Mucosa of stomach (tissue), 1 donor: ENCODE measurements at regions not wholly inside any gene's neighbourhood (a gene's known extent, or its start where the extent isn't known, plus 50 kb on each side); places are given as distances from the start of the nearest gene placed in this dataset.
"Not testable (repeated sequence)": the region's sequence is repeated elsewhere in the genome, so short reads cannot be mapped to it uniquely, and the experiment has no call there.

Experiments
- H3K27me3 ChIP-seq: one replicate; pipeline ENCODE4 v1.7.0; 2013; ENCODE audit warnings: mild to moderate bottlenecking, low read length; ENCODE audit not compliant: control insufficient read depth, insufficient read depth
- H3K36me3 ChIP-seq: one replicate; pipeline ENCODE4 v1.7.0; 2013; ENCODE audit warnings: low read length; ENCODE audit not compliant: control insufficient read depth, insufficient read depth
- H3K4me1 ChIP-seq: one replicate; pipeline ENCODE4 v1.7.0; 2013; ENCODE audit warnings: mild to moderate bottlenecking, low read length; ENCODE audit not compliant: control insufficient read depth, insufficient read depth
- H3K4me3 ChIP-seq: one replicate; pipeline ENCODE4 v1.7.0; 2013; ENCODE audit warnings: low read length
- H3K9ac ChIP-seq: one replicate; pipeline ENCODE4 v1.7.0; 2013; ENCODE audit warnings: mild to moderate bottlenecking, low read length, moderate library complexity
- H3K9me3 ChIP-seq: one replicate; pipeline ENCODE4 v1.7.0; 2013; ENCODE audit warnings: mild to moderate bottlenecking, low read length, moderate library complexity; ENCODE audit not compliant: control insufficient read depth
- donor health status: Pancreatic carcinoma.

DNA sequence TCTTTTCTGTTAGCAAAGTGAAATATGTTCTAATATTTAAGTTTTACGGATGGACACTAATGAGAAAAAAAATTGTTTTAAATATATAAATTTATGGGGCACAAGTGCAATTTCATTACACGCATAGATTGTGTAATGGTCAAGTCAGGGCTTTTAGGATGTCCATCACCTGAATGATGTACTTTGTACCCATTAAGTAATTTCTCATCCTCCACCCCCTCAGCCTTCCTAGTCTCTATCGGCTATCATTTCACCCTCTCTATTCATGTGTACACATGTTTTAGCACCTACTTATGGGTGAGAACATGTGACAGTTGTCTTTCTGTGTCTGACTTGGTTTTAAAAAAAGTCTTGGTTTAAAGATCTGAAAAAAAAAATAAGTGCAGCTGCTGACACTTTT lies 616.0 kb downstream of the IQCM start:
- Histone ChIP-seq H3K4me1 (no peaks in the 10 kb centered on the region), H3K9ac (no peak overlapping the region), H3K36me3 (no peaks in the 10 kb centered on the region), H3K9me3 (no peaks in the 10 kb centered on the region), H3K27me3 (no peaks in the 10 kb centered on the region), H3K4me3 (no peak overlapping the region)

DNA sequence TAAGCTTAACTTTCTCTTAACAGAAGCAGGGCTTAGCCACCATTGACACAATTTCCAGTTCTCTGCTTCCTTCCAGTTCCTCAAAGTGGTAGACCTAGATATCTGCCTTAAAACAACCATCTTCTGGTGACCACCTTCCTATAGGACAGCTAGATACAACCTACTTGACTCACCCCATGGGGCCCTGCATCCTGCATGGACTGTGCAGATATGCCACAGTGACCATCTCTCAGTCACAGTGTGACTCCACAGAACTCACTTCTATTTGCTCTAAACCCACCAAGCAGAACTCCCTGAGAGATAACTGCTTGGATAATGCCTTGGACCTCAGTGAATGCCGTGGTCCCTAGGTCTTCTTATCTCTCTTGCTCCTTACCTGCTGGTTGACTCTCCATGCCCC lies 621.6 kb downstream of the IQCM start:
- Histone ChIP-seq H3K4me1 (no peaks in the 10 kb centered on the region), H3K4me3 (no peak overlapping the region), H3K9ac (no peak overlapping the region), H3K9me3 (no peaks in the 10 kb centered on the region), H3K27me3 (no peaks in the 10 kb centered on the region), H3K36me3 (no peaks in the 10 kb centered on the region)

DNA sequence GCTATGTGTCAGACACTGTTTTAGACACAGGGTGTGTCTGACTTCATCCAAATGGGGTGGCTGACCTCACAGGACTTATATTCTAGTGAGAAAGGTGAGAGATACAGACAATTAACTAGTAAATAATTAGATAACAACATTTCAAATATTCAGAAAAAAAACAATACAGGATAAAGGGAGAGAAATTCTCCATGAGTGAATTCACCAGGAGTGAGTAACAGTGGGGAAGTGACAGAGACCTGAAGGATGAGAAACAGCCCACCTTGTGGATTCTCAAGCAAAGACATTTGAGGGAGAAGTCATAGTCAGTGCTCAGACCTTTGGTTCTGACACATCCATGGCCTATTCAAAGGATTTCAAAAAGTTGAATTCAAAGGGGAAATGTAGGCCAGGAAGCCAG lies 627.9 kb downstream of the IQCM start:
- H3K9me3 ChIP-seq, result no peaks in the 10 kb centered on the region
- H3K9ac ChIP-seq, result no peak overlapping the region
- H3K27me3 ChIP-seq, result no peaks in the 10 kb centered on the region
- H3K4me1 ChIP-seq, result no peaks in the 10 kb centered on the region
- H3K4me3 ChIP-seq, result no peak overlapping the region
- no peaks in the 10 kb centered on the region for H3K36me3 ChIP-seq

DNA sequence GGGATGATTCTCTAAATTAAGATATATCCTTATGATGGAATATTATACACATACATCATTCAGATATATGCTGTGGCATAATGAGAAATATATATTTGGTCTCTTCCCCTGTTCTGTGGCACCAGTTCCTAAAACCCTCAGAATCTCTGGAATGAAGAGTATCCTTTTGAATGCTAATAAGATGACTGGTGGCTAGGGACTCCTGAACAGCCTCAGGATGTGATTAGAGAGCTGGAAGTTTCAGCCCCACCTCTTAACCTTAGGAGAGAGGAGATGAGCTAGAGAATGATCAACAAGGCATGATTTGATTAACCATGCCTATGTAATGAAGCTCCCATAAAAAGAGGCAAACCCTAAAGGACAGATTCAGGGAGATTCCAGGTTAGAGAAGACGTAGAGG lies 632.0 kb downstream of the IQCM start:
- Histone ChIP-seq H3K4me1 (no peaks in the 10 kb centered on the region), H3K9ac (no peak overlapping the region), H3K9me3 (no peaks in the 10 kb centered on the region), H3K27me3 (no peaks in the 10 kb centered on the region), H3K36me3 (no peaks in the 10 kb centered on the region), H3K4me3 (no peak overlapping the region)

DNA sequence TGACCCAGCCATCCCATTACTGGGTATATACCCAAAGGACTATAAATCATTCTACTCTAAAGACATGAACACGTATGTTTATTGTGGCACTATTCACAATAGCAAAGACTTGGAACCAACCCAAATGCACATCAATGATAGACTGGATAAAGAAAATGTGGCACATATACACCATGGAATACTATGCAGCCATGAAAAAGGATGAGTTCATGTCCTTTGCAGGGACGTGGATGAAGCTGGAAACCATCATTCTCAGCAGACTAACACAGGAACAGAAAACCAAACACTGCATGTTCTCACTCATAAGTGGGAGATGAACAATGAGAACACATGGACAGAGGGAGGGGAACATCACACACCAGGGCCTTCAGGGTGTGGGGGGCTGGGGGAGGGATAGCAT lies 634.2 kb downstream of the IQCM start:
- H3K4me1 ChIP-seq, H3K36me3 ChIP-seq, H3K9ac ChIP-seq, H3K27me3 ChIP-seq, H3K9me3 ChIP-seq, H3K4me3 ChIP-seq: not testable (repeated sequence)

DNA sequence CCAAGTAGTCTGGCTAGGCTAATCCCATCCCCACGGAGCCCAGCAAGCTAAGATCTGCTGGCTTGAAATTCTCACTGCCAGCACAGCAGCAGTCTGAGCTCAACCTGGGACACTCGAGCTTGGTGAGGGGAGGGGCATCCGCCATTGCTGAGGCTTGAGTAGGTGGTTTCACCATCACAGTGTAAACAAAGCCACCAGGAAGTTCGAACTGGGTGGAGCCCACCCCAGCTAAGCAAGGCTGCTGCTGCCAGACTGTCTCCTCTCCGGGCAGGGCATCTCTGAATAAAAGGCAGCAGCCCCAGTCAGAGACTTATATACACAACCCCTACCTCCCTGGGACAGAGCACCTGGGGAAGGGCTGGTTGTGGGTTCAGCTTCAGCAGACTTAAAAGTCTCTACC lies 639.6 kb downstream of the IQCM start:
- Histone ChIP-seq H3K4me1 (no peaks in the 10 kb centered on the region), H3K27me3 (no peaks in the 10 kb centered on the region), H3K36me3 (no peaks in the 10 kb centered on the region), H3K9me3 (no peaks in the 10 kb centered on the region), H3K9ac (no peak overlapping the region), H3K4me3 (no peak overlapping the region)

DNA sequence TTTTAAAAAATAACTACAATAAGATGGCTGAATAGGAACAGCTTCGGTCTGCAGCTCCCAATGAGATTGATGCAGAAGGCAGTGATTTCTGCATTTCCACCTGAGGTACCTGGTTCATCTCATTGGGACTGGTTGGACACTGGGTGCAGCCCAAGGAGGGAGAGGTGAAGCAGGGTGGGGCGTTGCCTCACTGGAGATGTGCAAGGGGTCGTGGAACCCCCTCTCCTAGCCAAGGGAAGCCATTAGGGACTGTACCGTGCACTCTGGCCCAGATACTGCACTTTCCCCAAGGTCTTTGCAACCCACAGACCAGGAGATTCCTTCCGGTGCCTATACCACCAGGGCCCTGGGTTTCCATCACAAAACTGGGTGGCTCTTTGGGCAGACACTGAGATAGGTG lies 640.1 kb downstream of the IQCM start:
- H3K27me3 ChIP-seq, result no peaks in the 10 kb centered on the region
- no peaks in the 10 kb centered on the region for H3K9me3 ChIP-seq
- no peaks in the 10 kb centered on the region for H3K36me3 ChIP-seq
- H3K9ac ChIP-seq, result no peak overlapping the region
- H3K4me3 ChIP-seq, result no peak overlapping the region
- no peaks in the 10 kb centered on the region for H3K4me1 ChIP-seq

DNA sequence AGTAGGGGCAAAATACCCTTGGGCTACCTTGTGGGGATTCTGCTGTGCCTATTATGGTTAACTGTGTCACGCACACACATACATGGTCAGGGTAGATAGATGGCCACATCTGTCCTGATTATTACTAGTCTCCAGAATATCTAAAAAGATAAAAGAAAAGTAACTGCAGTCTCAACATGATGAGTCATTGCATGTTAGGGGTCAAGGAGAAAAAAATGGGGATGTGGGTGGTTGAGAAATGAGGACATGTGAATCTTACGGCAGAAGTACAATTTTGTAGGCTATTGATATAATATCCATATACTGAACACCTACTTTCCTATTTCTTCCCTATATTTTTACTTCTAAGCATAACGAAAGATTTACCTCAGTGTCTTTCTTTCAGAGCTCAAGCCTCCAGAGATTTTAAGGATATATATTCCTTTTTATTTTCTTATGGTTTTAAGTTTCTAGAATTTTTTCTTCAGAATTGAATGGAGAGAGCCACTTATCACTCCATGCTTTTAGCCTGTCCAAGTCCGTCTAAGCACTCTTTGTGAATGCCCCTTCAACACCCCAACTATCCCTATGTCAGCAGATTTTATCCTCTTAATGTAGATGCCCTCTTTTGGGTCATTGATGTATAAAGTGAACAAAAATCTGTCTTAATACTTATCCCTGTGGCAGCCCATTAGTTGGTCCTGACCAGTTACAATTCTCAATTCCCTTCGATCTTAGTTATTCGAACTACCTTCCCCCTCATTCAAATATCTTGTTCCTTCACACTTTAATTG lies 642.2 kb downstream of the IQCM start:
- H3K9me3 ChIP-seq, result no peaks in the 10 kb centered on the region
- H3K27me3 ChIP-seq, result no peaks in the 10 kb centered on the region
- H3K4me1 ChIP-seq, result no peaks in the 10 kb centered on the region
- H3K4me3 ChIP-seq, result no peak overlapping the region
- H3K9ac ChIP-seq, result no peak overlapping the region
- H3K36me3 ChIP-seq, result no peaks in the 10 kb centered on the region

DNA sequence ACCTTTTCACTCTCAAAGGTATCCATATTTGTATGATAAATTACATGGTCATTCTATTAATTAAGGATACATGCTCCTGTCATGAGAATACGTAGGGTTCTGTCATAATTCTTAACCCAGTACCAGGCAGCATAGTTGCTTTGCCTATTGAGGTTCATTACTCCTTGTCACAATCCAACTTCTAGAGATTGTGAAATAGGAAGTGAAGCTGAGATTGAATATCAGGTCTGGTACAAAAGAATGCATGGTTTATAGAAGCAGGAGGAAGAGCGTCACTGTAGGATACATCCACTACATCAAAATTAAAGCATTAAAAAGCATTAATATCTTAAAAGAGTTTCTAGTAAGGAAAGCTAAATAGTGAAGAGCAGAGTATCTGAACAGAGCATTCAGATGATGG lies 647.0 kb downstream of the IQCM start:
- H3K9ac ChIP-seq, result no peak overlapping the region
- no peaks in the 10 kb centered on the region for H3K27me3 ChIP-seq
- no peaks in the 10 kb centered on the region for H3K36me3 ChIP-seq
- no peaks in the 10 kb centered on the region for H3K9me3 ChIP-seq
- H3K4me3 ChIP-seq, result no peak overlapping the region
- no peaks in the 10 kb centered on the region for H3K4me1 ChIP-seq

DNA sequence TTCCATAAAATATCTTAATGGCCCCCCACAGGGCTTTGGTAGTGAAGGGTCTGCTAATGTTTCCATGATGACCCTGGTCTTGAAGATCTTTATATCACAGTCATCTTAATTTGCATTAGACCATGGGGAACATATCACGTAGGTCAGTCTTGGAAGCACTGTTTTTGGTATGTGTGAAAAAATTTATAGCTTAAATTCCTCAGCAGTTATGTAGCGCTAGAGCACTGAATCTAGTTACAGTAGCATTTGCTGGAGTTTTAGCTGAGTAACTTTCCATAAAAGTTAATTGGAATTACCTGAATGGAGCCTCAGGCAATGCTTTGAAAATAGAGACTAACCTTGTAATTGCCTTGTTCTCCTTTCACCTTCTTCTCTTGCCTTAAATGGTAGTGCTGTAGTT lies 648.8 kb downstream of the IQCM start:
- Histone ChIP-seq H3K4me1 (no peaks in the 10 kb centered on the region), H3K9me3 (no peaks in the 10 kb centered on the region), H3K9ac (no peak overlapping the region), H3K4me3 (no peak overlapping the region), H3K36me3 (no peaks in the 10 kb centered on the region), H3K27me3 (no peaks in the 10 kb centered on the region)

DNA sequence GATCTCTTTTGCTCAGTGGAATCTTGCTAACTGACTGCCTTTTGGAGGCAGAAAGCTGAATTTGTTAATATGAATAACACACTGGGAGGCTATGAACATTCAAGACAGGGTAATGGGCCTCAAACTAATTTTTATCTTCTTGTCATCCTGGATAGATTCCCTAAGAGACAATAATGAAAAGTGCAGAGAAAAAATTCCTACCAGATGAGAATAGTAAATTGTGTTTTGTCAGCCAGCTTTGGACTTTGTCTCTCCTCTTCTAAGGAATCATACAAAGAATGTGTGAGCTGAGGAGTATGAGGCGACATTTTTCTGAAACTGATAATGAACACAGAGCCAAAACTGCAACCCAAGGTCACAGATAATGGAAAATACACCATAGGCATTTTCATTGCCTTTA lies 649.3 kb downstream of the IQCM start:
- no peaks in the 10 kb centered on the region for H3K27me3 ChIP-seq
- H3K36me3 ChIP-seq, result no peaks in the 10 kb centered on the region
- no peaks in the 10 kb centered on the region for H3K4me1 ChIP-seq
- no peaks in the 10 kb centered on the region for H3K9me3 ChIP-seq
- no peak overlapping the region for H3K4me3 ChIP-seq
- no peak overlapping the region for H3K9ac ChIP-seq

DNA sequence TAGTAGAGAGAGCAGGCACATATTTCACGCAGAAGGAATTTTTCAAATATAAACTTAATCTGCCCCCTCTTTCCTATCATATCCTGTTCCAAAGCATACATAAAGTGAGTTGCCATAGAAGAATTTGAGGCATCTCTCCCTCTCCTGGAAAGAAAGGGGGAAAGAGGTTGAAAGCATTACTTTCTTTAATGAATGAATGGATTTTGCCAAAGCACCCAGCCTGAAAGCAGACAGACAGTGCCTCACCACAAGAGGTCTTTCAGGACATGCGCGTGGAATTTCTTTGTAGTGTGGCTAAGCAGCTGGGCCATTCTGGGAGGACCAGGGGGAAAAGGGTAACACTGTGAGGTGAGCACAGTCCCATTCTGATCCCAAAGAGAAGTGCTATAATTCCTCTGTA lies 651.4 kb downstream of the IQCM start:
- Histone ChIP-seq H3K4me3 (no peak overlapping the region), H3K4me1 (no peaks in the 10 kb centered on the region), H3K27me3 (no peaks in the 10 kb centered on the region), H3K9me3 (no peaks in the 10 kb centered on the region), H3K9ac (no peak overlapping the region), H3K36me3 (no peaks in the 10 kb centered on the region)

DNA sequence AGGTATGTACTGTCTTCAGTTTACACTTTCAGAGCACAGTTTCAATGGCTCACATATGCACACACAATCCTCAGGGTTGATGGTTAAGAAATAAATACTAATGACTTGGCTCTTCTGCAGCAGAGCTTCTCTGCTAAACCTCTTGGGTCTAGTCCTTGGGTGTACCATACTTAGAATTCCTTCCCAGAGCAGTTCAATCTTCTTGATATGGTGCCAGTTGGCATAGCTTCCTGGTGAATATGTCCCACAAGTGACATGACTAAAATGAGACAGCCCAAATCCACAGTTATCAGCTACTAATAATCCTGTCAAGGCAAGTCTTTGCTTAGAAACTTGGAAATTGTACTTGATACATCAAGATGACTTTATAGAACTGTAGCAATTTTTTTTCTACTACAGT lies 654.4 kb downstream of the IQCM start:
- H3K9me3 ChIP-seq, result no peaks in the 10 kb centered on the region

More for the DNA sequence above, 654.4 kb downstream of the IQCM start:
- Histone ChIP-seq H3K4me3 (no peak overlapping the region), H3K27me3 (no peaks in the 10 kb centered on the region), H3K36me3 (no peaks in the 10 kb centered on the region), H3K9ac (no peak overlapping the region), H3K4me1 (no peaks in the 10 kb centered on the region)
